CD14-positive monocyte (primary cell): ENCODE measurements at regions not wholly inside any gene's neighbourhood (a gene's known extent, or its start where the extent isn't known, plus 50 kb on each side); places are given as distances from the start of the nearest gene placed in this dataset.
"Not testable (repeated sequence)": the region's sequence is repeated elsewhere in the genome, so short reads cannot be mapped to it uniquely, and the experiment has no call there.

Source experiments
- DNase-seq, 3 donors: peaks; one replicate each; pipeline ENCODE4 v3.0.0-alpha.2; 2011 to 2022
- H2AFZ ChIP-seq: 2 replicates; pipeline ENCODE4 v1.6.0; 2012; ENCODE audit warnings: mild to moderate bottlenecking, low read depth, low read length, inconsistent platforms; ENCODE audit not compliant: insufficient read depth, poor library complexity, severe bottlenecking
- H3K27ac ChIP-seq, 2 donors: 1 replicate in 1 of 2; 2 replicates in 1 of 2; pipeline ENCODE4 v1.5.1; 2012 to 2013; ENCODE audit warnings: low read length in 2 of 2, control low read depth in 1 of 2, inconsistent platforms in 1 of 2, low read depth in 1 of 2, mild to moderate bottlenecking in 1 of 2
- H3K27me3 ChIP-seq, 2 donors: one replicate each; pipeline versions ENCODE4 v1.6.0 to v1.6.1; 2011 to 2013; ENCODE audit warnings: low read length in 2 of 2; ENCODE audit not compliant: control insufficient read depth in 2 of 2, insufficient read depth in 2 of 2
- H3K36me3 ChIP-seq, 2 donors: replicated peaks in 1 of 2; 1 replicate in 1 of 2; 2 replicates in 1 of 2; pipeline versions ENCODE4 v1.5.1 to v1.6.1; 2012 to 2013; ENCODE audit warnings: low read length in 2 of 2, control low read depth in 1 of 2, inconsistent platforms in 1 of 2, mild to moderate bottlenecking in 1 of 2; ENCODE audit not compliant: insufficient read depth in 2 of 2, control insufficient read depth in 1 of 2
- H3K4me1 ChIP-seq, 2 donors: 1 replicate in 1 of 2; 2 replicates in 1 of 2; pipeline versions ENCODE4 v1.5.1 to v1.6.1; 2012 to 2013; ENCODE audit warnings: low read length in 2 of 2, control low read depth in 1 of 2, inconsistent platforms in 1 of 2, mild to moderate bottlenecking in 1 of 2, moderate library complexity in 1 of 2; ENCODE audit not compliant: insufficient read depth in 2 of 2, control insufficient read depth in 1 of 2
- H3K4me2 ChIP-seq: replicated peaks from 2 replicates; pipeline ENCODE3; 2012; ENCODE audit warnings: low read length, moderate library complexity, mild to moderate bottlenecking; ENCODE audit not compliant: poor library complexity, severe bottlenecking; ENCODE audit errors: extremely low read depth
- H3K4me3 ChIP-seq, 3 experiments: fragments of 200-600 bp in 1 of 3; sonication (generic) in 1 of 3; replicated peaks in 1 of 3; 1 replicate in 2 of 3; 2 replicates in 1 of 3; pipeline ENCODE4 v1.5.1; 2011 to 2013; ENCODE audit warnings: low read length in 3 of 3, mild to moderate bottlenecking in 3 of 3, control low read depth in 2 of 3, low read depth in 2 of 3, inconsistent platforms in 1 of 3, moderate library complexity in 1 of 3
- H3K79me2 ChIP-seq: 2 replicates; pipeline ENCODE4 v1.6.0; 2012; ENCODE audit warnings: mild to moderate bottlenecking, control low read depth, inconsistent platforms, low read length, moderate library complexity; ENCODE audit not compliant: insufficient read depth
- H3K9ac ChIP-seq: 2 replicates; pipeline ENCODE4 v1.6.0; 2017; ENCODE audit warnings: low read length, mild to moderate bottlenecking; ENCODE audit not compliant: insufficient read depth, poor library complexity, severe bottlenecking
- H3K9me3 ChIP-seq, 2 donors: replicated peaks in 1 of 2; 1 replicate in 1 of 2; 2 replicates in 1 of 2; pipeline versions ENCODE4 v1.5.1 to v1.6.1; 2012 to 2013; ENCODE audit warnings: low read length in 2 of 2, control low read depth in 1 of 2; ENCODE audit not compliant: control insufficient read depth in 1 of 2, insufficient read depth in 1 of 2
- H4K20me1 ChIP-seq: 2 replicates; pipeline ENCODE4 v1.6.0; 2012; ENCODE audit warnings: mild to moderate bottlenecking, low read length, control low read depth, moderate library complexity; ENCODE audit not compliant: insufficient read depth
- H3K27ac Mint-ChIP-seq, 7 donors: one replicate each; pipeline ENCODE4 v1.8.0; 2020; ENCODE audit warnings: mild to moderate bottlenecking in 7 of 7, mixed read lengths in 7 of 7, moderate library complexity in 6 of 7, inconsistent platforms in 2 of 7
- H3K27me3 Mint-ChIP-seq, 3 donors: one replicate each; pipeline ENCODE4 v1.8.0; 2021 to 2022; ENCODE audit warnings: low read depth in 3 of 3, mild to moderate bottlenecking in 3 of 3, mixed read lengths in 3 of 3, moderate library complexity in 3 of 3, inconsistent platforms in 1 of 3
- H3K36me3 Mint-ChIP-seq, 2 donors: one replicate each; pipeline ENCODE4 v1.8.0; 2020; ENCODE audit warnings: mixed read lengths in 2 of 2, inconsistent platforms in 1 of 2, mild to moderate bottlenecking in 1 of 2
- H3K4me1 Mint-ChIP-seq: one replicate; pipeline ENCODE4 v1.8.0; 2020; ENCODE audit warnings: mild to moderate bottlenecking, mixed read lengths
- H3K4me3 Mint-ChIP-seq, 2 donors: one replicate each; pipeline ENCODE4 v1.8.0; 2020; ENCODE audit warnings: mild to moderate bottlenecking in 2 of 2, mixed read lengths in 2 of 2, moderate library complexity in 1 of 2
- H3K9me3 Mint-ChIP-seq, 7 donors: one replicate each; pipeline ENCODE4 v1.8.0; 2020 to 2022; ENCODE audit warnings: mixed read lengths in 7 of 7, mild to moderate bottlenecking in 6 of 7, moderate library complexity in 6 of 7, inconsistent platforms in 2 of 7
- WGBS: methylation state at CpG from one replicate; pipeline ENCODE4 v1.1.5; 2013; ENCODE audit warnings: missing lambda C conversion rate; ENCODE audit not compliant: insufficient coverage; 5-methylcytosine and 5-hydroxymethylcytosine counted together
- intact Hi-C, 2 donors: fragments of 100-400 bp; cut with micrococcal nuclease; formaldehyde crosslinking; loops; one replicate each; pipeline versions ENCODE4 v1.15.0 to v1.15.1; 2023
- TF ChIP-seq, protein P1 (sequence below): fragments of 200-600 bp; IDR thresholded peaks from one replicate; pipeline ENCODE4 v1.8.0; 2022; ENCODE audit warnings: antibody characterized with exemption, mild to moderate bottlenecking

DNA sequence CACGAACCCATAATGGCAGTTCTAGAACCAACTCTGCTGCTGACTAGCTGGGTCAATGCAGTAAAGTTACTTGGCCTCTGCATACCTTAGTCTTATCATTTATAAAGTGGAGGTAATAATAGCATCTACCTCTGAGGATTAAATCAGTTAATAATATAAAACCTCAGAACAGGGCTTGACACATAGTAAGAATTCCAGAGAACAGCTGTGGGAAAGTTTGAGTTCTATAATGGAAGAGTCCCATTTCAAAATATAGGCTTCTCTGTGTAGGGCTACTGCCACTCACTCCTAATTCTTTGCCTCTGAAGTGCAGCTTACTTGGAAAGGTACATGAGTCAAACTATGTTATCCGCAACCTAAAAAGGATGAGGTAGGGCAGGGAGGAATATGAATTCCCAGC, 269.2 kb upstream of the PRKD1 start:
- no peaks in the 10 kb centered on the region for H3K4me1 Mint-ChIP-seq
- Histone ChIP-seq H3K4me3 (no peak overlapping the region), H3K9me3 (peaks cover 0 to 3% of the 10 kb centered on the region in 2 donors), H3K27ac (no peak overlapping the region), H3K9ac (no peak overlapping the region), H3K4me1 (no peaks in the 10 kb centered on the region), H3K36me3 (no peaks in the 10 kb centered on the region), H4K20me1 (no peaks in the 10 kb centered on the region), H3K27me3 (no peaks in the 10 kb centered on the region), H3K79me2 (no peaks in the 10 kb centered on the region), H3K4me2 (no peak overlapping the region), H2AFZ (no peak overlapping the region)
- peaks cover 0 to 2% (median 0%) of the 10 kb centered on the region in 7 donors for H3K9me3 Mint-ChIP-seq
- H3K27me3 Mint-ChIP-seq: no peaks in the 10 kb centered on the region
- H3K27ac Mint-ChIP-seq: no peak overlapping the region
- WGBS: no CpG with 5 or more reads among the region's 2 CpGs
- TF ChIP-seq, protein P1, sequence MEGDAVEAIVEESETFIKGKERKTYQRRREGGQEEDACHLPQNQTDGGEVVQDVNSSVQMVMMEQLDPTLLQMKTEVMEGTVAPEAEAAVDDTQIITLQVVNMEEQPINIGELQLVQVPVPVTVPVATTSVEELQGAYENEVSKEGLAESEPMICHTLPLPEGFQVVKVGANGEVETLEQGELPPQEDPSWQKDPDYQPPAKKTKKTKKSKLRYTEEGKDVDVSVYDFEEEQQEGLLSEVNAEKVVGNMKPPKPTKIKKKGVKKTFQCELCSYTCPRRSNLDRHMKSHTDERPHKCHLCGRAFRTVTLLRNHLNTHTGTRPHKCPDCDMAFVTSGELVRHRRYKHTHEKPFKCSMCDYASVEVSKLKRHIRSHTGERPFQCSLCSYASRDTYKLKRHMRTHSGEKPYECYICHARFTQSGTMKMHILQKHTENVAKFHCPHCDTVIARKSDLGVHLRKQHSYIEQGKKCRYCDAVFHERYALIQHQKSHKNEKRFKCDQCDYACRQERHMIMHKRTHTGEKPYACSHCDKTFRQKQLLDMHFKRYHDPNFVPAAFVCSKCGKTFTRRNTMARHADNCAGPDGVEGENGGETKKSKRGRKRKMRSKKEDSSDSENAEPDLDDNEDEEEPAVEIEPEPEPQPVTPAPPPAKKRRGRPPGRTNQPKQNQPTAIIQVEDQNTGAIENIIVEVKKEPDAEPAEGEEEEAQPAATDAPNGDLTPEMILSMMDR: no peak
- H3K4me3 Mint-ChIP-seq: no peak overlapping the region
- intact Hi-C loops: no loop called here
- no peak for DNase-seq
- no peaks in the 10 kb centered on the region for H3K36me3 Mint-ChIP-seq

DNA sequence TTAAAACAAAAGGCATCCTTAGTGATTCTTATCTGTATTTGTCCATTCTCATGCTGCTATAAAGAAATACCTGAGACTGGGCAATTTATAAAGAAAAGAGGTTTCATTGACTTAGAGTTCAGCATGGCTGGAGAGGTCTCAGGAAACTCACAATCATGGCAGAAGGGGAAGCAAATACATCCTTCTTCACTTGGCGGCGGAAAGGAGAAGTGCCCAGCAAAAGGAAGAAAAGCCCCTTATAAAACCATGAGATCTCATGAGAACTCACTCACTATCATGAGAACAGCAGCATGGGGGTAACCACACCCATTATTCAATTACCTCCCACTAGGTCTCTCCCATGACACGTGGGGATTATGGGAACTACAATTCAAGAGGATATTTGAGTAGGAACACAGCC, 271.1 kb upstream of the PRKD1 start:
- H3K36me3 ChIP-seq, DNase-seq, intact Hi-C loops, H3K4me2 ChIP-seq, H3K27ac ChIP-seq, H3K36me3 Mint-ChIP-seq, H3K27me3 ChIP-seq, H3K79me2 ChIP-seq, H2AFZ ChIP-seq, H3K27me3 Mint-ChIP-seq, H3K4me3 Mint-ChIP-seq, H3K9me3 Mint-ChIP-seq, H3K4me3 ChIP-seq, H3K4me1 ChIP-seq, H3K9me3 ChIP-seq, H3K27ac Mint-ChIP-seq, H3K4me1 Mint-ChIP-seq, H3K9ac ChIP-seq, H4K20me1 ChIP-seq: not testable (repeated sequence)
- no CpG with 5 or more reads among the region's 3 CpGs for WGBS
